Loucy (cell line): ENCODE measurements at regions not wholly inside any gene's neighbourhood (a gene's known extent, or its start where the extent isn't known, plus 50 kb on each side); places are given as distances from the start of the nearest gene placed in this dataset.

Experiments used
- H2AFZ ChIP-seq: fragments of 200-600 bp; sonication (generic); 2 replicates; pipeline ENCODE4 v1.6.0; 2016; ENCODE audit warnings: antibody characterized with exemption, mild to moderate bottlenecking, low read length, moderate library complexity
- H3F3A ChIP-seq: fragments of 200-600 bp; 2 replicates; pipeline ENCODE4 v1.6.0; 2016; ENCODE audit warnings: antibody characterized with exemption, low read depth, mild to moderate bottlenecking
- H3K27me3 ChIP-seq: fragments of 200-600 bp; sonication (generic); 2 replicates; pipeline ENCODE4 v1.6.1; 2014; ENCODE audit warnings: low read length, mild to moderate bottlenecking; ENCODE audit not compliant: insufficient read depth, poor library complexity, severe bottlenecking
- H3K36me3 ChIP-seq: fragments of 200-600 bp; sonication (generic); 2 replicates; pipeline ENCODE4 v1.6.1; 2016; ENCODE audit warnings: low read length; ENCODE audit not compliant: insufficient read depth
- H3K4me1 ChIP-seq: fragments of 200-600 bp; sonication (generic); 2 replicates; pipeline ENCODE4 v1.5.1; 2014; ENCODE audit warnings: low read length, mild to moderate bottlenecking; ENCODE audit not compliant: insufficient read depth, poor library complexity, severe bottlenecking
- H3K4me2 ChIP-seq: fragments of 200-600 bp; sonication (generic); 2 replicates; pipeline ENCODE4 v1.6.0; 2014; ENCODE audit warnings: antibody characterized with exemption, low read length, low read depth, mild to moderate bottlenecking; ENCODE audit not compliant: poor library complexity, severe bottlenecking
- H3K4me3 ChIP-seq: fragments of 200-600 bp; sonication (generic); 2 replicates; pipeline ENCODE4 v1.5.1; 2014; ENCODE audit warnings: low read length, mild to moderate bottlenecking, mixed read lengths; ENCODE audit not compliant: poor library complexity, severe bottlenecking
- H3K79me2 ChIP-seq: fragments of 200-600 bp; sonication (generic); 2 replicates; pipeline ENCODE4 v1.6.1; 2014; ENCODE audit warnings: low read length; ENCODE audit not compliant: insufficient read depth
- H3K9ac ChIP-seq: fragments of 200-600 bp; sonication (generic); 2 replicates; pipeline ENCODE4 v1.6.0; 2014; ENCODE audit warnings: mild to moderate bottlenecking, low read depth, low read length, moderate library complexity; ENCODE audit not compliant: poor library complexity, severe bottlenecking
- H3K9me2 ChIP-seq: fragments of 200-600 bp; sonication (generic); replicated peaks from 2 replicates; pipeline ENCODE4 v1.6.1; 2016; ENCODE audit warnings: low read depth, low read length, mixed read lengths
- H3K9me3 ChIP-seq: fragments of 200-600 bp; sonication (generic); 2 replicates; pipeline ENCODE4 v1.6.1; 2014; ENCODE audit warnings: mild to moderate bottlenecking, antibody characterized with exemption, low read length, low read depth; ENCODE audit not compliant: insufficient read depth
- H4K20me1 ChIP-seq: fragments of 200-600 bp; sonication (generic); 2 replicates; pipeline ENCODE4 v1.6.0; 2014; ENCODE audit warnings: antibody characterized with exemption, low read length, mild to moderate bottlenecking; ENCODE audit not compliant: insufficient read depth, poor library complexity, severe bottlenecking
- EZH2phosphoT487 ChIP-seq: fragments of 200-600 bp; IDR thresholded peaks from 2 replicates; pipeline ENCODE4 v1.6.1; 2018; ENCODE audit warnings: antibody characterized with exemption, mild to moderate bottlenecking, moderate library complexity, borderline replicate concordance
- TF ChIP-seq, protein P1 (sequence below): fragments of 200-600 bp; sonication (generic); conservative IDR thresholded peaks from 2 replicates; pipeline ENCODE4 v1.5.1; 2014; ENCODE audit warnings: mild to moderate bottlenecking, antibody characterized with exemption, low read length

DNA sequence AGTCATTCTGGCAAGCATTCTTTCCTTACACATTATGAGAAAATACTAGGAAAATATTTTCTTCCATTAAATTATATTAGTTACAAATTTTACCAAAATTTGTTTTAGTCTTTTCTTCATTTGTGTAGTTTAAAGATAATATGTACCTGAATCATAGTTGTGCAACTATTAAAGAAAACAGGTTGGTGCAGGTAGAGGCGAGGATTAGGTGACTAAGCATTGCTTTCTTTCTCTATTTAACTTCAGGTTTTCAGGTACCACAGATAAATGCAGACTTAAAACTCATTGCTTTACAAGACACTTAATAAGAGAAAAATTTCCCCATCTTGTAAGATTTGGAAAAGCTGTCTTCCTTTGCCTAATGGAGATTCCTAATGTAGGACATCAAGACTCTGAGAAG, 1175.5 kb upstream of the ADGRB3 start:
- H3K9ac ChIP-seq = no peak overlapping the region
- H3K27me3 ChIP-seq = no peaks in the 10 kb centered on the region
- H3K9me3 ChIP-seq = no peaks in the 10 kb centered on the region
- H3K4me2 ChIP-seq = no peak overlapping the region
- no peaks in the 10 kb centered on the region for H3K9me2 ChIP-seq
- no peaks in the 10 kb centered on the region for H3K4me1 ChIP-seq
- TF ChIP-seq, protein P1, sequence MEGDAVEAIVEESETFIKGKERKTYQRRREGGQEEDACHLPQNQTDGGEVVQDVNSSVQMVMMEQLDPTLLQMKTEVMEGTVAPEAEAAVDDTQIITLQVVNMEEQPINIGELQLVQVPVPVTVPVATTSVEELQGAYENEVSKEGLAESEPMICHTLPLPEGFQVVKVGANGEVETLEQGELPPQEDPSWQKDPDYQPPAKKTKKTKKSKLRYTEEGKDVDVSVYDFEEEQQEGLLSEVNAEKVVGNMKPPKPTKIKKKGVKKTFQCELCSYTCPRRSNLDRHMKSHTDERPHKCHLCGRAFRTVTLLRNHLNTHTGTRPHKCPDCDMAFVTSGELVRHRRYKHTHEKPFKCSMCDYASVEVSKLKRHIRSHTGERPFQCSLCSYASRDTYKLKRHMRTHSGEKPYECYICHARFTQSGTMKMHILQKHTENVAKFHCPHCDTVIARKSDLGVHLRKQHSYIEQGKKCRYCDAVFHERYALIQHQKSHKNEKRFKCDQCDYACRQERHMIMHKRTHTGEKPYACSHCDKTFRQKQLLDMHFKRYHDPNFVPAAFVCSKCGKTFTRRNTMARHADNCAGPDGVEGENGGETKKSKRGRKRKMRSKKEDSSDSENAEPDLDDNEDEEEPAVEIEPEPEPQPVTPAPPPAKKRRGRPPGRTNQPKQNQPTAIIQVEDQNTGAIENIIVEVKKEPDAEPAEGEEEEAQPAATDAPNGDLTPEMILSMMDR = no peak
- no peak for TF ChIP-seq EZH2phosphoT487
- H4K20me1 ChIP-seq = no peaks in the 10 kb centered on the region
- no peaks in the 10 kb centered on the region for H3K36me3 ChIP-seq
- no peaks in the 10 kb centered on the region for H3K79me2 ChIP-seq
- no peak overlapping the region for H3K4me3 ChIP-seq
- H3F3A ChIP-seq = no peaks in the 10 kb centered on the region
- H2AFZ ChIP-seq = no peak overlapping the region

DNA sequence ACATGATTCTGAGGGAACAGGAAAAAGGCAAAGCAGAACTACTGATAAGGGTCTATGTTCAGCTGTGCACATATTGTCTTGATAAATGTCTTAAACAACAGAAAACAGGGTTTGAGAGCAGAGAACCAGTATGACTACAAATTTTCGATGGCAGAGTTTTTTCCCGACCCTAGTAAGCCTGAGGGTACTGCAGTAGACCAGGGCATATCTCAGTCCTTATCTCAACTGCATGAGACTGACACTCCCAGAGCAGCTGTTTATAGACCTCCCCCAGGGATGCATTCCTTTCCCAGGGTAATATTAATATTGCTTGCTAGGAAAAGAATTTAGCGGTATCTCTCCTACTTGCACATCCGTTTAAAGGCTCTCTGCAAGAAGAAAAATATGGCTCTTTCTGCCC, 1176.8 kb upstream of the ADGRB3 start:
- no peak overlapping the region for H2AFZ ChIP-seq
- no peaks in the 10 kb centered on the region for H3K9me2 ChIP-seq
- no peaks in the 10 kb centered on the region for H3K36me3 ChIP-seq
- H4K20me1 ChIP-seq = no peaks in the 10 kb centered on the region
- no peak overlapping the region for H3K9ac ChIP-seq
- no peak overlapping the region for H3K4me2 ChIP-seq
- H3K79me2 ChIP-seq = no peaks in the 10 kb centered on the region
- H3F3A ChIP-seq = no peaks in the 10 kb centered on the region
- no peaks in the 10 kb centered on the region for H3K9me3 ChIP-seq
- no peaks in the 10 kb centered on the region for H3K27me3 ChIP-seq
- H3K4me3 ChIP-seq = no peak overlapping the region
- no peaks in the 10 kb centered on the region for H3K4me1 ChIP-seq
- TF ChIP-seq, protein P1 = no peak
- TF ChIP-seq EZH2phosphoT487 = no peak

DNA sequence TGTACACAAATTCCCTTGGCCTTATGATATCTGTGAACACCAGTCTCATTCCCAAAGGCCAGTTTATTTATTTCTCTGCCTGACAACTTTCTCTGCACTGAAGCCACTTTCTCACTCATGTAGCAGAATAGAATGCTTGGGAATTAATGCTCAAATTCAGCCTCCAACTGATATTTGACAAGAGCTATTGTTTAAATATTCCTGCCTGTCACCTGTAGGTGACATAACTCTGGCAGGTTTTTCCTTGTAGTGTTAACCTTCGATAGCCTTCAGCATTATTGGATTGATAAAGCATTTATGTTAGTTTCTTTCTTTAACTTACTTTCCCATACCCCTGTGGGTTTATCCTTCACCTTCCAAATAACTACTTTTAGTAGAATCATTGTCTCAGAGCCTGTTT, 1183.2 kb upstream of the ADGRB3 start:
- no peaks in the 10 kb centered on the region for H3K4me1 ChIP-seq
- H3K79me2 ChIP-seq = no peaks in the 10 kb centered on the region
- no peak overlapping the region for H3K4me3 ChIP-seq
- TF ChIP-seq, protein P1 = no peak
- no peak for TF ChIP-seq EZH2phosphoT487
- no peaks in the 10 kb centered on the region for H3K27me3 ChIP-seq
- no peaks in the 10 kb centered on the region for H4K20me1 ChIP-seq
- H3K4me2 ChIP-seq = no peak overlapping the region
- H3F3A ChIP-seq = no peaks in the 10 kb centered on the region
- no peaks in the 10 kb centered on the region for H3K9me2 ChIP-seq
- no peaks in the 10 kb centered on the region for H3K9me3 ChIP-seq
- H3K36me3 ChIP-seq = no peaks in the 10 kb centered on the region
- no peak overlapping the region for H2AFZ ChIP-seq
- H3K9ac ChIP-seq = no peak overlapping the region
